OCI-M2 (cell line): ENCODE measurements at regions not wholly inside any gene's neighbourhood (a gene's known extent, or its start where the extent isn't known, plus 50 kb on each side); places are given as distances from the start of the nearest gene placed in this dataset.
"Not testable (repeated sequence)": the region's sequence is repeated elsewhere in the genome, so short reads cannot be mapped to it uniquely, and the experiment has no call there.

Experiments
- DNase-seq: peaks from one replicate; lab custom pipeline; 2025; ENCODE audit not compliant: unreplicated experiment; lab: John Stamatoyannopoulos, UW

GRCh38 chr3:112765531-112765930 is 81.1 kb downstream of the CD200R1L start:
- DNase-seq = no peak

GRCh38 chr3:112763258-112763657 is 83.4 kb downstream of the CD200R1L start:
- DNase-seq = no peak

- DNase-seq = no peak
Measured at GRCh38 chr3:112761062-112761638, 85.5 kb downstream of the CD200R1L start.

- no peak for DNase-seq
Measured at GRCh38 chr3:112759681-112760080, 87.0 kb downstream of the CD200R1L start.

GRCh38 chr3:112759210-112759609 is 87.5 kb downstream of the CD200R1L start:
- DNase-seq = no peak

- no peak for DNase-seq
Measured at GRCh38 chr3:112757197-112757596, 89.5 kb downstream of the CD200R1L start.

- DNase-seq = no peak
Measured at GRCh38 chr3:112755845-112756613, 90.6 kb downstream of the CD200R1L start.

GRCh38 chr3:112755046-112755445 is 91.6 kb downstream of the CD200R1L start:
- not testable (repeated sequence) for DNase-seq

- DNase-seq = no peak
Measured at GRCh38 chr3:112751564-112752512, 94.8 kb downstream of the CD200R1L start.

GRCh38 chr3:112751061-112751460 is 95.6 kb downstream of the CD200R1L start:
- DNase-seq = no peak

GRCh38 chr3:112747624-112748023 is 99.0 kb downstream of the CD200R1L start:
- DNase-seq = no peak

GRCh38 chr3:112746675-112747280 is 99.9 kb downstream of the CD200R1L start:
- DNase-seq = no peak

- no peak for DNase-seq
Measured at GRCh38 chr3:112745567-112746248, 101.0 kb downstream of the CD200R1L start.

- no peak for DNase-seq
Measured at GRCh38 chr3:112744825-112745566, 101.7 kb downstream of the CD200R1L start.

GRCh38 chr3:112744106-112744505 is 102.6 kb downstream of the CD200R1L start:
- no peak for DNase-seq

- DNase-seq = no peak
Measured at GRCh38 chr3:112742934-112743333, 102.0 kb upstream of the CCDC80 start.

- no peak for DNase-seq
Measured at GRCh38 chr3:112741983-112742382, 101.0 kb upstream of the CCDC80 start.

- DNase-seq = no peak
Measured at GRCh38 chr3:112740835-112741234, 99.9 kb upstream of the CCDC80 start.

GRCh38 chr3:112739252-112739965 is 98.5 kb upstream of the CCDC80 start:
- no peak for DNase-seq
